ENCODE measurements at regions not wholly inside any gene's neighbourhood (a gene's known extent, or its start where the extent isn't known, plus 50 kb on each side); places are given as distances from the start of the nearest gene placed in this dataset.

- WGBS, 2 experiments (ENCODE audit: extremely low coverage in 2 of 2, insufficient read length in 1 of 2) = no CpG with 5 or more reads among the region's 5 CpGs
- Histone ChIP-seq H3K4me1 (ENCODE audit: control insufficient read depth, insufficient read depth, low read length) (no peaks in the 10 kb centered on the region), H3K9me3 (ENCODE audit: control insufficient read depth, insufficient read depth, low read length) (peaks cover 3% of the 10 kb centered on the region), H2AK5ac (ENCODE audit: low read depth, low read length) (no peak overlapping the region), H3K36me3 (ENCODE audit: control insufficient read depth, insufficient read depth, low read length) (no peaks in the 10 kb centered on the region), H4K91ac (ENCODE audit: insufficient read depth, low read depth, low read length) (no peak overlapping the region), H2BK20ac (ENCODE audit: low read depth, low read length) (no peak overlapping the region), H2BK15ac (ENCODE audit: low read depth, low read length) (no peak overlapping the region), H3K27me3 (ENCODE audit: control insufficient read depth, insufficient read depth, low read length) (no peaks in the 10 kb centered on the region), H2BK5ac (ENCODE audit: low read depth, low read length, poor library complexity, severe bottlenecking) (no peak overlapping the region), H3K9ac (ENCODE audit: low read depth, low read length) (no peak overlapping the region), H3K4me2 (ENCODE audit: low read depth, low read length) (no peak overlapping the region), H3K4ac (ENCODE audit: low read depth, low read length) (no peak overlapping the region), H4K8ac (ENCODE audit: low read depth in 2 of 2, low read length in 2 of 2) (no peak overlapping the region), H3K56ac (ENCODE audit: extremely low read depth, insufficient read depth, low read length) (no peak overlapping the region), H2BK120ac (ENCODE audit: low read depth, low read length) (no peak overlapping the region), H4K20me1 (ENCODE audit: insufficient read depth, low read length) (no peaks in the 10 kb centered on the region), H2AK9ac (replicated peaks; ENCODE audit: low read depth, low read length, poor library complexity) (no peak overlapping the region), H3K4me3 (ENCODE audit: insufficient read depth, low read depth, low read length) (no peak overlapping the region), H3K9me1 (ENCODE audit: insufficient read depth, low read length) (no peaks in the 10 kb centered on the region), H4K5ac (ENCODE audit: low read depth, low read length) (no peak overlapping the region), H3K23ac (ENCODE audit: low read depth, low read length) (no peak overlapping the region), H3K14ac (replicated peaks; ENCODE audit: low read depth, low read length) (no peak overlapping the region), H2AFZ (replicated peaks; ENCODE audit: low read length, poor library complexity) (no peak overlapping the region), H3K27ac (ENCODE audit: insufficient read depth, low read length) (no peak overlapping the region), H3K79me1 (ENCODE audit: low read depth in 1 of 2, low read length in 2 of 2) (no peaks in the 10 kb centered on the region), H3K18ac (ENCODE audit: low read depth, low read length) (no peak overlapping the region)
- TF ChIP-seq USF2 (IDR thresholded peaks at IDR 0.05; ENCODE audit: low read depth, low read length) = no peak
- TF ChIP-seq CTCF (conservative IDR thresholded peaks at IDR 0.05; ENCODE audit: low read depth, low read length) = no peak
- TF ChIP-seq POLR2A (IDR thresholded peaks at IDR 0.05; ENCODE audit: low read depth, low read length) = no peak
- TF ChIP-seq CEBPB (IDR thresholded peaks at IDR 0.05; ENCODE audit: low read depth, low read length) = no peak
- TF ChIP-seq RFX5 (IDR thresholded peaks at IDR 0.05; ENCODE audit: low read depth, low read length) = no peak
- TF ChIP-seq NFE2L2 (IDR thresholded peaks at IDR 0.05; ENCODE audit: low read depth, low read length) = no peak
- no peak for TF ChIP-seq MAZ (IDR thresholded peaks at IDR 0.05; ENCODE audit: borderline replicate concordance, low read depth, low read length)
- TF ChIP-seq RCOR1 (IDR thresholded peaks at IDR 0.05; ENCODE audit: insufficient replicate concordance, low read length) = no peak
- no peak for TF ChIP-seq FOS (IDR thresholded peaks at IDR 0.05; ENCODE audit: low read depth, low read length)
- no peak for TF ChIP-seq ELK1 (IDR thresholded peaks at IDR 0.05; ENCODE audit: borderline replicate concordance, low read depth, low read length)
- TF ChIP-seq RAD21 (IDR thresholded peaks at IDR 0.05; ENCODE audit: low read length) = no peak
- TF ChIP-seq BHLHE40 (IDR thresholded peaks at IDR 0.05; ENCODE audit: low read depth, low read length) = no peak
- no peak for TF ChIP-seq SMC3 (IDR thresholded peaks at IDR 0.05; ENCODE audit: low read depth, low read length)
- TF ChIP-seq CHD1 (IDR thresholded peaks at IDR 0.05; ENCODE audit: low read depth, low read length) = no peak
- TF ChIP-seq MXI1 (IDR thresholded peaks at IDR 0.05; ENCODE audit: borderline replicate concordance, low read depth, low read length) = no peak
- no peak for TF ChIP-seq MAFK (IDR thresholded peaks at IDR 0.05; ENCODE audit: low read depth, low read length)
- no peak for DNase-seq
- no TSS peak for BruUV-seq (replicated peaks)
- no peak for ATAC-seq (ENCODE audit: low read depth)
- intact Hi-C loops (cut with micrococcal nuclease) (no loop called here), dilution Hi-C loops (cut with HindIII; ENCODE audit: low sequenced_read_pairs, unreplicated experiment) (no loop called here), in situ Hi-C loops (cut with MboI; ENCODE audit: low sequenced_read_pairs) (no loop called here)
- ChIA-PET CTCF (no interaction called here), POLR2A (ENCODE audit: unreplicated experiment) (no interaction called here)
These were observed 1033.4 kb downstream of the SORCS3 start for GRCh38 chr10:105674448-105674847.
